HG02981 (cell line): ENCODE measurements at regions not wholly inside any gene's neighbourhood (a gene's known extent, or its start where the extent isn't known, plus 50 kb on each side); places are given as distances from the start of the nearest gene placed in this dataset.
"Not testable (repeated sequence)": the region's sequence is repeated elsewhere in the genome, so short reads cannot be mapped to it uniquely, and the experiment has no call there.

Experiments used
- ATAC-seq: cut with Tn5 transposase; IDR thresholded peaks from one replicate; pipeline ENCODE4 v1.9.1; 2021; ENCODE audit warnings: mild to moderate bottlenecking, moderate library complexity; ENCODE audit not compliant: unreplicated experiment

DNA sequence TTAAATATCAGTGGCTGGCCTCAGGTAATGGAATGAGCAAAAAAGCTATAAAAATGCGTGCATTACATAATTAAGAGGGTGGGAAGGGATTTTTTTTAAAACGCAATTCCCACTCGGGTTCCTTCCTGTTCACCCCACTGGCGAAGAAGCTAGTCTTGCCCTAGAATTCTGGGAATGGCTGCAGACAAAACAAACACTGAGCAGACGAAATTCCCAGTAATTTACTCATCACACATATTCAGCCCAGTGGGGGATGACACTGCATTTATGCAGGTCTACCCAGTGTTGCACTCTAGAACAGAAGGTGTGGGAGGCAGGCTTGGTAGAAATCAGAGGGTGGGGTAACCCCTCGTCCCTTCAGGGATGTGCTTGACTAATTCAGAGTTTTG, 2695.0 kb upstream of the DEFB115 start:
- ATAC-seq = no peak

DNA sequence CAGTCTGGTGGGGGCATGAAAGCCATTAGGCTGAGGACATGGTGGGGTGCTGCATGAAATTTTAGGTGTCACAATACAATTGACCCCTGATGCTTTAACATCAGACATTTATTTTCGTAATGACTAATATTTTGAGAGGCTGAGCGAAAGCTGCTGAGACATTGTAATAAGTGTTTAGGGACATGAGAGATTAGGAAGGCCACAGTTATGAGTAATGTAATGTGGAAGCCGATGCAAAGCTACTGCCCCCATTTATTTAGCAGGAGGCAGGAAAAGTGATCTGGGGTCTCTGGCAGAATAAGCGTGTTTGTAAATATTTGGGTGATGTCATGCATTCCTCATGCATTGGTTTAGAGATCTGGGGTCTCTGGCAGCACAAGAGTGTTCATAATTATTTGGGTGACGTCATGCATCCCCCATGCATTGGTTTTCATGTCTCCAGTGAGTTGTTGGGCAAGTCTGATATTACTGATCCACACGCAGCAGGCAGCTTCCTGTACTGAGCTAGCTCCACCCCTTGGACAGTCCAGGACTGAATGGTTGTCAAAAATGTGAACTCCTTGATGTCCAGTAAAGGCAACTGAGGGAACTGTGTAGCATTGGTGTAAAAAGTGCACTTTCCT, 2694.5 kb upstream of the DEFB115 start:
- ATAC-seq = not testable (repeated sequence)

DNA sequence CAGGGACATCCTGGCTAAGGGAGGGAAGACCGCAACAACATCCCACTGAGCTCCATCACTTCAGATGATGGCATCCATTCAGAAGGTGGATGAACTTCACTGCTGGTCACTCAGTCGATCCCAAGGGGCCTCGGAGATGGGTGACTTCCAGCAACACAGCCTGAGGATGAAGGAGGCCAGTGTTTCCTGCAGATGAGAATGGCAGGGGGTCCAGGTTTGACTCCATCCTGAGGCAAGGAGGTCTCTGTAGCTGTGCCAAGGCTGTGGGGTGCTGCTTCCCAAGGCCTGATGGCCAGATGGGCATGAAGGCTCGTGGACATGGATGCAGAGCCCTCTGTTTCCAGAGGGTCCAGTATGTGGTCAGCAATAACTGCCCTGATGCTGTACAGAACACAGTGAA, 2693.4 kb upstream of the DEFB115 start:
- not testable (repeated sequence) for ATAC-seq

DNA sequence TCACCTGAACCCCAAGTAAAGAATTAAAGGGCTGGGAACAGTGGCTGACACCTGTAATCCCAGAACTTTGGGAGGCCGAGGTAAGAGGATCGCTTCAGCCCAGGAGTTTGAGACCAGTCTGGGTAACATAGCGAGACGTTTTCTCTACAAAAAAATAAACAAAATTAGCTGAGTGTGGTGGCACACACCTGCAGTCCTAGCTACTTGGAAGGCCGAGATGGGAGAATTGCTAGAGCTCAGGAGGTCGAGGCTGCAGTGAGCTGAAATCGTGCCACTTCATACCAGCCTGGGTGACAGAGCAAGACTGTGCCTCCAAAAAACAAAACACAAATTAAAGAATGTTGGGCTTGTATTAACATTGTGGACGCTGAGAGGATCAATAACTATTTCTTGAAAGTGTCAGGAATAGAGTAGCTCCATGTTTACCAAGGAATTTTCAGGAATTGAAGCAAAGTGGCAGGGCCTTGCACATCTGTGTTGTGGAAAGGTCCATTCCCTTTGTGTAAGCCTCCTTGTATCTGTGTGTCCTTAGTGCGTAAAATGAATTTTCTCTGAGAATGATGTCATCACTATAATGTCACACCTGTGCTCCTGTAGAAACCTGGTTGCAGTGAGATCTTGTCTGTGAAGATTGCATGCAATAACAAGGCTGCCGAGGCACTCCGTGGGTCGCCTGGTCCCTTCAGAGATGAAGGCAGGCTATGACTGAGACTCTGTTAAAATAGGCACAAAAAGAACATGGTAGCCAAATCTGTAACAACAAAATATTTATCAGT, 2692.6 kb upstream of the DEFB115 start:
- ATAC-seq = not testable (repeated sequence)

DNA sequence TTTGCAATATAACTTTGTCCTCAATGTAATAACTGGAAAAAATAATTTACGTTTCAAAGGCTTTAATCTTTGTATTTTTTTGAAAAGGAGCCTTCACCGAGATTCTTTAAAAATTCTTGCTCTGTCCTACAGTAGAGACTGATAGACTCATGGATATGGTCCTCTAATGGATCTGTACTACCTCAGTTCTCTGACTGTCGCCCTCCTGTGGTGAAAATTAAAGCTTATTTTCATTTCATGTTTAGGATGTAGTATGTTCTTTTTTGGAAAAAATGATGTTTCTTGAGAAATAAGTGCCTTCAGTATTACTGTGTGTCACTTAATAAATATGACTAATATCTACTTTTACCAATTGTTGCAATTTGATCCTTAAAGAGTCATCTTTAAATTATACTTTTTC, 2681.5 kb upstream of the DEFB115 start:
- ATAC-seq = not testable (repeated sequence)

DNA sequence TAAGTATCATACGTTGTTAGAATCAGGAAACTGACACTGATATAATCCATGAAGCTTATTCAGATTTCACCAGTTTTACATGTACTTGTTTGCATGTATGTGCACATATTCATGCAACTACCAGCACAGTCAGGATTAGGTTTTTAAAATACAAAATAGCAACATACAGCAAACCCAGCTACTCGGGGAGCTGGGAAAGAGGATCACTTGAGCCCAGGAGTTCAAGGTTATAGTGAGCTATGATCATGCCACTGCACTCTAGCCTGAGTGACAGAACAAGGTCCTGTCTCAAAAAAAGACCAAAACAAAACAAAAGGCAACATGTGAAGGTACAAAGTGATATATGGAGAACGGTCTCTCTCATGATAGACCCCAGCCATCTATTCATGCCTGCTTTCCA, 2665.8 kb upstream of the DEFB115 start:
- not testable (repeated sequence) for ATAC-seq

DNA sequence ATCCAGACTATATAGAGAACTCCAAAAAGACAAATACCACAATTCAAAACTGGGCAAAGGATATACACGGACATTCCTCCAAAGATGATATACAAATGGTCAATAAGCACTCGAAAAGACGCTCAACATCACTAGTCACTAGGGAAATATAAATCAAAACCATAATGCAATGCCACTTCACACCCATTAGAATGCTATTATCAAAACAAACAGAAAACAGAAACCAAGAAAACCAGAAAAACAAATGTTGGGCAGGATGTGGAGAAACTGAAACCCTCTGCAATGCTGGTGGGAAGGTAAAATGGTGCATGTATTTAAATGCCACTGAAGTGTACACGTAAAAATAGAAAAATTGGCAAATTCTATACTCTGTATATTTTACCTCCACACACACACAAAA, 2664.1 kb upstream of the DEFB115 start:
- ATAC-seq = not testable (repeated sequence)

DNA sequence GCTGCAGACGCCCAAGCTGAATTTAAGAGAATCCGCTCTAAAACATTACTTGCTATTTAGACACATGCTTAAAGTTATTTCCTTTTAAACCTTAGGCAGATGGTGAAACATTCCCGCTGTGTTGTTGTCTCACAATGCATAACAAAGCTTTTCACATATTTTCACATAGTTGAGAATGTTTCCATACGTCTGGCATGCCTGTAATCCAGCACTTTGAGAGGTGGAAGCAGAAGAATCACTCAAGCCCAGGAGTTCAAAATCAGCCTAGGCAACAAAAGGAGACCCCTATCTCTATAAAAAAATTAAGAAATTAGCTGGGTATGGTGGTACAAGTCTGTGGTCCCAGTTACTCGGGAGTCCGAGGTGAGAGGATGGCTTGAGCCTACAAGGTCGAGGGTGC, 2663.0 kb upstream of the DEFB115 start:
- not testable (repeated sequence) for ATAC-seq

DNA sequence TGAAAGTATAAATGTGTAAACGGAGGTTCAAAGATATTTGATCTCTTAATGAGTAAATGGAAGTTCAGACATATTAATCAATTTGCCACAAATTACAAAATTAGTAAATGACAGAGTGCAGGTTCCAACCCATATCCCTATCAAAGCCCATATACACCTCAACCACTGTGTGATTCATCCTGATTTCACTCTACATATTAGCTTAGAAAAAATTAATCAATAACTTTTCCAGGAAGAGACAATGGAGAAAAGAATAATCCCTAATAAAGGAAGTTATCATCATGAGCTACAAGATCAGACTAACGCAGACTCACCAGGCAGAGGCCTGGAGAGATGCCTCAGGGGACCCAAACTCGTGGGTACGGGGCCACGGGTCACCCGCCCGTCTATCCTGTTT, 2655.5 kb upstream of the DEFB115 start:
- ATAC-seq = not testable (repeated sequence)

DNA sequence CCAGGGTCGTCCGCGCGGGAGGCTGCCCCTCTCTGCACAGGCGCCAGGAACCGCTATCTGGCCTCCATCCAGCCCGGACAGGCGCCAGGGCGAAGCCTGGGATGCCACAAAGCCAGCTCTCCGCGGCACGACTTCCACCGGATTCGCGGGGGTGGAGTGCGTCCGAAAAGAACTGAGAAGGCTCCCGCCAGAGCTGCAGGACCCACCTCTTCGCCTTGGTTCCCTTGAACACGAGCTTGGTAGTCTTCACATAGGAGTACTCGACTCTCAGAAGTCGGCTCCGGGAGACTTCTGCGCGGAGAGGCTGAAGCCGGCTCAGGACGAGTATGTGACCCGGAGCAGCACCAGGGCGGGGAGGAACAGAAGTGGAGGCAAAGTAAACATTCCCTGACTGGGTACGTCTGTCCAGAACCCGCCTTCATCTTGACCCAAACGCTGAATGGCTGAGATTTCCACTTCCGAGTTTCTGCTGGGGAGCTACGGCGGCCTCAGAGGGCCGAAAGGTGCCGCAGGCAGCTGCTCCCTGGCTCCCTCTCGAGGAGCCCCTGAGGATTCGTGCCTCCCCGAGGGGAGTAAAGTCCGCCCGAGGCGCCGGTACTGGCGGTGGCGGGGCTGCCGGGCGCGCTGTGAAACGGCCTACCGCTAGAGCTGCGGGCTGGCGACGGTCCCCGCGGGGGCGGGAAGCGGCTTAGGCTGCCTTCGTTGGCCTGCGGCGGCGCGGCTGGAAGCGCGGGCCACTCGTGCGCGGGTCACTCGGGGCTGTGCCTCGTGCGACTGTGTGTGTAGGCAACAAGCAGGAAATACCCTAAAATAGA, 2654.9 kb upstream of the DEFB115 start:
- ATAC-seq = peak; percentile 99

DNA sequence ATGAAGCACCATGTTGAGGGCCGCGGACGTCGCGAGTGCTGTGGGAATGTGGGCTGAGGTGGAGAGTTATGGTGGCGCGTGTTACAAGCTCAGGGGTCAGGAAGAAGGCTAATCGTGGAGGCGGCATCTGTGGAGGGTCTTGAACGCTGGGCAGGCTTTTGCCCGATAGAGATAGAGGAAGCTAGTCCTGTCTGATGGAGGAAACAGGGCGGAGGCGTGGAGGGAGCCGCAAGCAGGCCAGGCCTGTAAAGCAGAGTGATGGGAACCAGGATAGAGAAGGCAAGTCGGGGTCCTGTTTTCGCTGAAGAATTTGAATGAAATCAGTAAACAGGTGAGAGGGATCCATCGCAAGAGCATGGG, 2654.3 kb upstream of the DEFB115 start:
- ATAC-seq = not testable (repeated sequence)

DNA sequence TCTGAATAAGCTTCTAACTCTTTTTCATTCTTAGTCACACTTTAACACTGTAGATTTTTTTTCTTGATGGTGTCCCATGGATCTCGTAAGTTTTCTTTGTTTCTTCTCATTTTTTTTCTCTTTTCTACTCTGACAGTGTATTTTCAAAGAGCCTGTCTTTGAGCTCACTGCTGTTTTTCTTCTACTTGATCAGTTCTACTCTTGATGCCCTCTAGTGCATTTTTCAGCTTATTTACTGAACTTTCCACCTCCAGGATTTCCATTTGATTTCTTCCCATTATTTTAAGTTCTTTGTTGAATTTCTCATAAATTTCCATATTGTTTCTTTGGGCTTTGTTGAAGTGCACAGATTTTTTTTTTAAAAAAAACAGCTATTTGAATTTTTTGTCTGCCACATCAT, 2641.1 kb upstream of the DEFB115 start:
- ATAC-seq = no peak

DNA sequence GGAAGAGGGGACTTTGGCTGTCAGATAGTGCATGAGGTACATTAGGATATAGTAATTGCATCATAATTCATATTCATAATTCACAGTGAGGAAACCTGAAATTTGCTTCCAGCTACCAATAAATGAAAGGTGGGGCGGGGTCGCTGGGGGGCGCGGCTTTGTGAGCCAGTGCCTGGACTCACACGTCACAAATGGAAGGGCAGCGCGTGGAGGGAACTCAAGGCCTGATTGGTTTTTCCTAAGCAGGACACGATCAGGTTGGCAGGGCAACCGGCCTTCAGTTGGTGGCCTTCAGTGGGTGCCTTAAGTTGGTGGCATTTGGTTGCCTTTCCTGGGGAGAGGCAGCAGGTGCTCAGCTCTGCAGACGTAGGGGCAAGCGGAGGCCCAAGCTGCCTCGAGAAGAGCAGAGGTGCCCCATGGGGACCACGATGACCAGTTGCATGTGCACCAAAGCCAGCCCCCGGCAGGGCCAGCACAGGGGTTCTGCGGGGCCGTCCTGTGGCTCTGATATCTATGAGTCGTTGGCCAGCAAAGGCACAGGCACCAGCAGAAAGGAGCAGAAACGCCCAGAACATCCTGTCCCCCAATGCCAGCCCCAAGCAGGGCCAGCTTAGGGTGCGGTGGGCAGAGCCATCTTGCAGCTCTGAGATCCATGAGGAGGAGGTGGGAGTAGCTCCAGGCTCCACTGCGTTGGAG, 2637.4 kb upstream of the DEFB115 start:
- not testable (repeated sequence) for ATAC-seq

DNA sequence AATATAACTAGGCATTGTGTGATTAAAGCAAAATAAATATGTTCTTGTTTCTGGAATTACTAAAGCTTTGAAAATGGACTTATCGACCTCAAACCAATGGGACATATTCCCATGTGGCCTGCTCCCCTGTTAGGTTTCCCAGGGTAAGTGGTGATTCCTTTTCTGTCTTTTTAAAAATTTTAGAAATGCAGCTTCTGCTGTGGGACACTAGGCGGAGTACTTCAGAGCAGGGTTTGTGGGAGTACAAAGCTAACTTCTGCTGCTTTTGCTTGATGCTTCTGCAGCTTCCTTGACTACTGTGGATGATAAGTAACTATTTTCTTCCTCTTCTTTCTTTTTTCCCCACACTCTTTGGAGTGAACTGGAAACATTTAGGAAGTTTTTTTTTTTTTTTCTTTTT, 2632.4 kb upstream of the DEFB115 start:
- not testable (repeated sequence) for ATAC-seq

DNA sequence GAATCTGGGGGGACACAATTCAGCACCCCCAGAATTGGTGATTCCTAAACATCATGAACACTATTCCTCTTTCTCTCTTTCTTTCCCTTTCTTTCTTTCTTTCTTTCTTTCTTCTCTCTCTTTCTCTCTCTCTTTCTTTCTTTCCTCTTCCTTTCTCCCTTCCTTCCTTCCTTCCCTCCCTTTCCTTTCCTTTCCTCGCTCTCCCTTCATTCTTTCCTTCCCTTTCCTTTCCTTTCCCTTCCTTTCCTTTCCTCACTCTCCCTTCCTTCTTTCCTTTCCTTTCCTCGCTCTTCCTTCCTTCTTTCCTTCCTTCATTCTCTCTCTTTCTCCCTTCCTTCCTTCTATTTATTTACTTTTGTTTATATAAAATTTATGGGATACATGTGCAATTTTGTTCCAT, 2616.6 kb upstream of the DEFB115 start:
- not testable (repeated sequence) for ATAC-seq
